NCI-H1048 (cell line): ENCODE measurements at regions not wholly inside any gene's neighbourhood (a gene's known extent, or its start where the extent isn't known, plus 50 kb on each side); places are given as distances from the start of the nearest gene placed in this dataset.
"Not testable (repeated sequence)": the region's sequence is repeated elsewhere in the genome, so short reads cannot be mapped to it uniquely, and the experiment has no call there.

Experiments
- DNase-seq: peaks from one replicate; lab custom pipeline; 2025; lab: John Stamatoyannopoulos, UW

GRCh38 chr5:25190521-25191000 lies 545.8 kb upstream of the CDH10 start:
- DNase-seq: no peak

- DNase-seq: no peak
Observed at GRCh38 chr5:25181249-25181648, 536.5 kb upstream of the CDH10 start.

- DNase-seq: not testable (repeated sequence)
Observed at GRCh38 chr5:25162616-25163015, 517.8 kb upstream of the CDH10 start.

DNA sequence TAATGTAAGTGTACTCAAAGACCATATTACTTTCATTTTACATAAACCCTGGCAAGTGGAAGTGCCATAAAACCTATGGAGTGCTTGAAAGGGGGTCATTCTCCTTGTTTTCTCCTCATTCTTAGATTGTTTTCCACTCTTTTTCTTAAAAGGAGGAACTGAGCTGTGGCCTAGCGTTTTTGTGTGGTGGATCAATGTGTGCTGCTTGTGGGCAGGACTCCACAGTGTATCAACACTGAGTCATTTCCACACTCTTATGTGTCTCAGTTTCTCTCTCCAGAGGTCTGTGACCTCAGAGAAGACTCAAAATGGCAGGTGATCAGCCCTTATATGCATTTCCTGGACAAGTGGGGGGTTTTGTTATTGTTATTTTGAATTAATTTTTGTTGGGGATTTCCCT lies 516.1 kb upstream of the CDH10 start:
- no peak for DNase-seq

- DNase-seq: no peak
Observed at GRCh38 chr5:25150819-25151218, 506.0 kb upstream of the CDH10 start.

DNA sequence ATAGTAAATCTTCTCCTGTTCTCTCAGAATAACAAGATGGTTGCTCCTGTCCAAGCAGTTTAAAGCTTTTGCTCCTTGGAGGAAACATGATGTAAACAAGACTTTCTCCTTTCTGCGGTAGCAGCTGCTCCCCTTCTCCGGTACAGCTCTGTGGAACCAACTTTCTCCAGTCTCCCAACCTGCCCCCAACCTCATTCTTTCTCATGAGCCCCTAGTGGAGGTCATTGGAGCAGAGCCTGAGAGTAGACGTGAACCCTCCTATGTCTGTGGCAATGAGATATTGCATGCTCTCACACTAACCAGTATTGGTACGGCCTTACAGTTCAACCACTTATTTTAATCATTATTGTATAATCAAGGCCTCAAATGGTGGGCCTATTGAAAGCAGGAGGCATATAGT lies 483.8 kb upstream of the CDH10 start:
- no peak for DNase-seq

DNA sequence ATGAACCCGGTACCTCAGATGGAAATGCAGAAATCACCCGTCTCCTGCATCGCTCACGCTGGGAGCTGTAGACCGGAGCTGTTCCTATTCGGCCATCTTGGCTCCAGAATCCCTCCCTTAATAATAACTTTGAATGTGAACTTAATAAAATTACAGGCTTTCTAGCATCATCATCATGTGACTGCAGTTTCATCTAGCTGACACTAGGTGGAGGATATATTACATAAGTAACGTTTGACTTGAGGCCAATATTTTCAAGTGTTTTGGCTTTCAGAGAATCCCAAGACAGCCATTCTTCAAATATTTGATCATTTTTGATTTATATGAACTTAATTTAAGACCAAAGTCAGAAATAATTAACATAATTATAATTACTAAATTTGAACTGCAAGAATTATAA lies 474.9 kb upstream of the CDH10 start:
- no peak for DNase-seq

DNA sequence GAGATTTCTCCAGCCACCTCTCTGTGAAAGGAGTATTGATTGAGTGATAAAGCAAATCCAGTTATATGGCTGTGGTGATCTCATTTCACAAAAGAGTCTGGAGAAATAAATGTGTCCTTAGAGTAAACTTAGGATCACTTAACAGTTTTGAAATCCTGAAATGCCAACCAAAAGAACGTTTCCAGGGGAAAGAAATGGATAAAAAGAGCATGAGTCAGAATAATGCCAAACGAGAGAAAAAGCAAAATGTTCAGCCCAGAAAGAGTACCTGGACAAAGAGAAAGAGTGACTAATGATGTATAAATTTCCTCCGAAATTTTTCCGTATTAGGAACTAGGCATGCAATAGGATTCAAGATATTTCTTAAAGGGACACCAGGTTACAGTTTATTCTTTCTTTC lies 463.1 kb upstream of the CDH10 start:
- no peak for DNase-seq

DNA sequence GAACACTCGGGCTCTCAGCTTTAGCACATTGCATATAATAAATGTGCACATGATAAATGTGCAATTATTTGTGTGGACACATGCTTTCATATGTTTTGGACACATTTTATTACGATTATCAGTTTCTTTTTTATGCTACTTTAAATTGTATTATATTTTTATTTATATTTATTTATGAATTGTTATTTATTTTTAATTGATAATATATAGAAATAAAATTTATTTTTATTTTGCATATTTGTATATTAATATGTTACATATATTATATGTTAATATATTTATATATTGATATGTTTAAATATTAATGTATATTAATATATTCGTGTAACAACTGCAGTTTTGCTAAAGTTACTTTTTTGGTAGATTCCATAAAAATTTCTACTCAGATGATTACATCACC lies 454.8 kb upstream of the CDH10 start:
- DNase-seq: no peak

GRCh38 chr5:25095261-25095660 lies 450.5 kb upstream of the CDH10 start:
- no peak for DNase-seq

DNA sequence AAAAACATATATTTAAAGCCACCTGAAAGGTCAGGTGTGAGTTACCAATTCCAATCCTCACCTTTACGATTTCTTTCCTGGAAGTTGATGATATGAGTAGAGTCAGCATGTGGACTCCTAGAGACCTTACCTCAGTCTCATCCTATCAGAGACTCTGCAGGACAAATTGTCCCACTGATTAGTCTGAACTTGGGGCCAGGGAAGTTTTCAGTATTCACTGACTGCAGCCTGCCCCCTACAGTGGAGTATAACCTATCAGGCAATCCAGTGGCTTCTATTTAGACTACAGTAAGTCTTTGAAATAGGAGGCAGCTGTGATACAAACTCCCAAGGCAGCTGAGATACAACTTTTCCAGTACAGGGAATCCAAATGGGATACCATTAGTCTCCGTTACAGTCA lies 449.4 kb upstream of the CDH10 start:
- no peak for DNase-seq

- no peak for DNase-seq
Observed at GRCh38 chr5:25091921-25092320, 447.1 kb upstream of the CDH10 start.

DNA sequence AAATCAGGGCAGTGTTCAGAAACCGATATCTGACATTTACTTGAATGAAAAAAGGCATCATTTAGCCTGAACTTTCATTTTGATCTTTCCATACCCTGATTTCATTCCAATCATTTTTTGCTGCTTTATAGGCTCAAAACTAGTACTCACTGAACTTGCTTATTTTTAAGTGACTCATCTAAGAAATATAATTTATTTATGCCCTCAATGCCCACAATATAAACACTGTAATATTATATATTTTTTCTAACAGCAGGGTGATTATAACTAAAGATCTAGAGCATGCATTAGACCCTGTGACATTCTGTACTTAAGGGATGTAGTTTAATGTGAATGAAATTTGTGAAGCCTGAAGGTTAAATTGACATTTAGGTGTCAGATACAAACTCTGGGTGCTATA lies 446.1 kb upstream of the CDH10 start:
- DNase-seq: no peak

DNA sequence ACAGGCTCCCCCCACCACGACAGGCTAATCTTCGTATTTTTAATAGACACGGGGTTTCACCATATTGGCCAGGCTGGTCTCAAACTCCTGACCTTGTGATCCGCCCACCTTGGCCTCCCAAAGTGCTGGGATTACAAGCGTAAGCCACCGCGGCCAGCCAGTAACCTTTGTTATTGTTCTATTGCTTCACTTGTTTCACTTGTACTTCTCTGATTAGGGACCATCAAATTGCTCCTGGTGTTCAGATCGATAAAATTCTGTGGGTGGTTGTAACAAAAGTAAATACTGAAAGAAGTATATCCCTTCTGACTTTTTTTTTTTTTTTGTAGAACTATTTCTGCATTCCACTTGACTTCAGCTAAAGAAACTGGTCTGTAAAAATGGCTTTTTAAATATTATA lies 445.5 kb upstream of the CDH10 start:
- DNase-seq: no peak

DNA sequence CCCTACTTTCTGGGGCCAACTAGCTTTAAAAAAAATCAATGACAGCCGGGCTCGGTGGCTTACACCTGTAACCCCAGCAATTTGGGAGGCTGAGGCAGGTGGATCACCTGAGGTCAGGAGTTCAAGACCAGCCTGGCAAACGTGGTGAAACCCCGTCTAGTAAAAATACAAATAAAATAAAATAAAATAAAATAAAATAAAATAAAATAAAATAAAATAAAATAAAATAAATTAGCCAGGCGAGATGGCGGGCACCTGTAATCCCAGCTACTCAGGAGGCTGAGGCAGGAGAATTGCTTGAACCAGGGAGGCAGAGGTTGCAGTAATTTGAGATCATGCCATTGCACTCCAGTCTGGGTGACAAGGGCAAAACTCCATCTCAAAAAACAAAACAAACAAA lies 443.9 kb upstream of the CDH10 start:
- DNase-seq: not testable (repeated sequence)

GRCh38 chr5:25083261-25083660 lies 438.5 kb upstream of the CDH10 start:
- DNase-seq: not testable (repeated sequence)

- DNase-seq: no peak
Observed at GRCh38 chr5:25066239-25066638, 421.5 kb upstream of the CDH10 start.

DNA sequence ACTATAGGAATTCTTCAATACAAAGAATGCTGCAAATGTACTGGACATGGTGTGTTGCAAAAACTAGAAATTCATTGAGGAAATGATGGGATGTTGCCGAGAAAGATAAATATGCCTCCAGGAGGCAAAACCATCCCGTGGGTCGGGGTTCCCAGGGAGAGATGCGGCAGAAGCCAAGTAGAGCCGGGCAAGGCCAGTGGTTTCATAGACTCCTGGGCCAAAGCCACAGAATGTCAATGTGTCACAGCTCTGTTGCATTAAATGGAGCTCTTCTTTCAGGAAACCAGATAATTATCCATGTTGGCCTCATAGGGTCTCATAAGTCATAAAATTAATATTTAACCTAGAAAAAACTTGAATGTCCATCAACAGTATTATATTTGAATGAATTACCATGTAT lies 419.5 kb upstream of the CDH10 start:
- no peak for DNase-seq

- DNase-seq: no peak
Observed at GRCh38 chr5:25060575-25060974, 415.8 kb upstream of the CDH10 start.

- no peak for DNase-seq
Observed at GRCh38 chr5:25056836-25057235, 412.1 kb upstream of the CDH10 start.

DNA sequence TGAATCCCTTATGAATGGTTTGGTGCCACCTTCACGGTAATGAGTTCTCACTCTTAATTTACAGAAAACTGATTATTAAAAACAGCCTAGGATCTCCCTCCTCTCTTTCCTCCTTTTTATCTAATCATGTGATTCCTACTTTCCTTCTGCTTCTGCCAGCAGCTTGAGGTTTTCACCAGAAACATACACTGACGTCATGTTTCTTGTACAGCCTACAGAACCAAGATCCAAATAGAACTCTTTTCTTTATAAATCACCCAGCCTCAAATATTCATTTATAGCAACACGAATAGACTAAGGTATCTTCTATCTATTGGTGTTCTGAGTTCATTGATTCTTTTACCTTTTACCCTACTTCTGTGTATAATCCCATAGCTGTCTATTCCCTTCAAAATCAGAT lies 388.9 kb upstream of the CDH10 start:
- DNase-seq: no peak

DNA sequence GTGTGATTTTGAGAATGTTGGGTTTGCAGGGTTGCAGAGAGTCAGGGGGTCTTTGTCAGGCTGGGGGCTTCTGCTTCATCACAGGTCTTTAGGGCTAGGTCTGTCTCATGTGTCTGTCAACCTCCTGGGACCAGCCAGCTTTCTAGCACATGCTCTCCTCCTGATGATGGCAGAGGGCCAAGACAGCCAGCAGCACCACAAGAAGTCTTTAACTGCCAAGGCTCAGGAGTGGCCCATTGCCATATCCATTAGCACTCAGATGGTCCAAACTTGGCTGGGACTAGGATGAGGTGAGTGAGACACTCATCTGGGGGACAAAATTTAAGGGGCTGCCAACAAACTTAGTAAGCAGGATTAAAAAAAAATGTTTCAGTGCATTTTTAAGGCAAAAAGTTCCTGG lies 384.2 kb upstream of the CDH10 start:
- DNase-seq: no peak

- no peak for DNase-seq
Observed at GRCh38 chr5:25027526-25027925, 382.7 kb upstream of the CDH10 start.

DNA sequence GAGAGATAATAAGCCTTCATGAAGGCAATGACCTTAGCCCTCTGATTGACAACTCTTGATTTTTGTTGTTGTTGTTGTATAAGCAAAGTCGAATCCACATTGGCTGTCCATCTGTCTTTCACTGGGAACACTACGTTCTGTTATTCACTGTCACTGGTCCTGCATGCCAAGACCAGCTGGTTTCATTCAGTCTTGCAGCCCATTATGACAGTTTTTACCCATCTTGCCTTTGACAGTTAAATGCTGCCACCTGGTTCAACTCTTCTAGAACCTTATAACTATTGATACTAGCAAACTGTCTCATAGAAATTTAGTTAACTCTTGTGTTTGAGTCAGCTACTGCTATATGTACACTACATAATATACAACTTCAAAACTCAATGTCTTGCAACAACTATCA lies 382.3 kb upstream of the CDH10 start:
- no peak for DNase-seq

- no peak for DNase-seq
Observed at GRCh38 chr5:25025831-25026230, 381.1 kb upstream of the CDH10 start.
